ENCODE measurements at regions not wholly inside any gene's neighbourhood (a gene's known extent, or its start where the extent isn't known, plus 50 kb on each side); places are given as distances from the start of the nearest gene placed in this dataset.

DNA sequence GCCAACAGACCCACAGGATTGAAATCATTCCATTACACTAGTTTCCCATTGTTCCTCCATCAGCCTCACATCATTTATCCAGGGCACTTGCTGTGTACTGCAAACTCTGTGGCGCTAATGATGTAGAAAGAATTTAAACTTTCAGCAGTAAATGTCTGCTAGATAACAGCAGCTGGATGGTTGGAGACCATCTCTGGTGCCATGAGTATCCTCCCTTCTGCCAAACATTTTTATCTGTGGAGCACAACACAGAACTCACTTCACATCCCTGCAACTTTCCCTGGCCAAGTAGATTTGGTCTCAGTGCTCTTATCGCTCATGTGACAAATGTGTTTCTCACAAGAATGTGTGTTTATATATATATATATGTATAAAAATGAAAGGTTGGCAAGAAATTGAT lies 481.9 kb downstream of the FGF9 start:
- no CpG with 5 or more reads among the region's 2 CpGs for WGBS (ENCODE audit: extremely low coverage, insufficient read length, low lambda C conversion rate)
- Histone ChIP-seq H3K18ac (ENCODE audit: insufficient read length, low read depth, low read length) (no peak overlapping the region), H3K14ac (ENCODE audit: insufficient read depth, low read length) (no peak overlapping the region)

More for the DNA sequence above, 481.9 kb downstream of the FGF9 start:
- Histone ChIP-seq H4K5ac (ENCODE audit: insufficient read length, low read depth, low read length) (no peak overlapping the region), H3K9ac (ENCODE audit: extremely low read depth, insufficient read length, low read length) (no peak overlapping the region), H2BK5ac (ENCODE audit: insufficient read length, low read length) (no peak overlapping the region), H3K23me2 (ENCODE audit: insufficient read length, low read depth, low read length, poor library complexity, severe bottlenecking) (no peaks in the 10 kb centered on the region), H2BK12ac (ENCODE audit: insufficient read length, low read depth, low read length) (no peak overlapping the region), H2BK120ac (ENCODE audit: low read depth, low read length, poor library complexity, severe bottlenecking) (no peak overlapping the region), H3K56ac (ENCODE audit: insufficient read length, low read depth, low read length) (no peak overlapping the region), H4K8ac (replicated peaks; ENCODE audit: insufficient read length, low read depth, low read length) (no peak overlapping the region), H2BK20ac (ENCODE audit: low read depth, low read length, poor library complexity, severe bottlenecking) (no peak overlapping the region), H3K79me1 (ENCODE audit: insufficient read depth, low read depth, low read length, poor library complexity, severe bottlenecking) (no peaks in the 10 kb centered on the region), H3K4me2 (ENCODE audit: insufficient read depth, insufficient read length, low read length) (no peak overlapping the region), H4K91ac (ENCODE audit: insufficient read length, low read depth, low read length) (no peak overlapping the region), H3K27ac (ENCODE audit: insufficient read length, low read depth, low read length) (no peak overlapping the region), H2AK5ac (ENCODE audit: insufficient read length, low read length) (no peak overlapping the region), H3K4ac (ENCODE audit: low read depth, low read length) (no peak overlapping the region), H3K9me3 (ENCODE audit: control insufficient read depth, low read depth, low read length) (no peaks in the 10 kb centered on the region), H3K79me2 (ENCODE audit: insufficient read depth, low read length) (no peaks in the 10 kb centered on the region), H4K20me1 (ENCODE audit: control insufficient read depth, insufficient read depth, insufficient read length) (no peaks in the 10 kb centered on the region), H2BK15ac (ENCODE audit: low read depth, low read length) (no peak overlapping the region), H3T11ph (ENCODE audit: low read length) (no peak overlapping the region), H3K23ac (ENCODE audit: insufficient read length, low read depth, low read length) (no peak overlapping the region), H3K27me3 (ENCODE audit: insufficient read depth, low read length) (no peaks in the 10 kb centered on the region), H2AFZ (ENCODE audit: low read length) (no peak overlapping the region), H3K4me1 (ENCODE audit: insufficient read depth, low read length) (no peaks in the 10 kb centered on the region)
- DNase-seq: no peak
- Mint-ChIP-seq H3K9me3 (no peaks in the 10 kb centered on the region), H3K27me3 (ENCODE audit: low read depth) (no peaks in the 10 kb centered on the region; the same call in 1 of the 2 replicates), H3K27ac (no peak overlapping the region), H3K4me1 (no peaks in the 10 kb centered on the region), H3K4me3 (no peak overlapping the region), H3K36me3 (ENCODE audit: insufficient read depth in 1 of 3, low read depth in 3 of 3) (no peaks in the 10 kb centered on the region)
- TF ChIP-seq, protein P1, sequence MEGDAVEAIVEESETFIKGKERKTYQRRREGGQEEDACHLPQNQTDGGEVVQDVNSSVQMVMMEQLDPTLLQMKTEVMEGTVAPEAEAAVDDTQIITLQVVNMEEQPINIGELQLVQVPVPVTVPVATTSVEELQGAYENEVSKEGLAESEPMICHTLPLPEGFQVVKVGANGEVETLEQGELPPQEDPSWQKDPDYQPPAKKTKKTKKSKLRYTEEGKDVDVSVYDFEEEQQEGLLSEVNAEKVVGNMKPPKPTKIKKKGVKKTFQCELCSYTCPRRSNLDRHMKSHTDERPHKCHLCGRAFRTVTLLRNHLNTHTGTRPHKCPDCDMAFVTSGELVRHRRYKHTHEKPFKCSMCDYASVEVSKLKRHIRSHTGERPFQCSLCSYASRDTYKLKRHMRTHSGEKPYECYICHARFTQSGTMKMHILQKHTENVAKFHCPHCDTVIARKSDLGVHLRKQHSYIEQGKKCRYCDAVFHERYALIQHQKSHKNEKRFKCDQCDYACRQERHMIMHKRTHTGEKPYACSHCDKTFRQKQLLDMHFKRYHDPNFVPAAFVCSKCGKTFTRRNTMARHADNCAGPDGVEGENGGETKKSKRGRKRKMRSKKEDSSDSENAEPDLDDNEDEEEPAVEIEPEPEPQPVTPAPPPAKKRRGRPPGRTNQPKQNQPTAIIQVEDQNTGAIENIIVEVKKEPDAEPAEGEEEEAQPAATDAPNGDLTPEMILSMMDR (conservative IDR thresholded peaks at IDR 0.05): no peak
